Heart left ventricle (tissue), 16 donors: ENCODE measurements at regions not wholly inside any gene's neighbourhood (a gene's known extent, or its start where the extent isn't known, plus 50 kb on each side); places are given as distances from the start of the nearest gene placed in this dataset.

Source experiments
- ATAC-seq, 4 donors: fragments of 200-7000 bp; cut with Tn5 transposase; one replicate each; pipeline ENCODE4 v1.9.1; 2020 to 2022; ENCODE audit warnings: moderate library complexity in 4 of 4, mild to moderate bottlenecking in 3 of 4, moderate number of reproducible peaks in 1 of 4
- DNase-seq, 5 donors: peaks; one replicate each; pipeline ENCODE4 v3.0.0-alpha.2; 2020
- H3K27ac ChIP-seq, 12 donors: fragments of 200-600 bp; sonication (generic) in 4 of 12; one replicate each; pipeline versions ENCODE4 v1.5.0 to v1.8.0; 2016 to 2022; ENCODE audit warnings: mild to moderate bottlenecking in 2 of 12
- H3K27me3 ChIP-seq, 9 donors: fragments of 200-600 bp; sonication (generic) in 2 of 9; one replicate each; pipeline versions ENCODE4 v1.5.1 to v1.8.0; 2016 to 2022; ENCODE audit warnings: mild to moderate bottlenecking in 3 of 9
- H3K36me3 ChIP-seq, 9 donors: fragments of 200-600 bp; sonication (generic) in 2 of 9; one replicate each; pipeline versions ENCODE4 v1.5.0 to v1.8.0; 2018 to 2022; ENCODE audit warnings: mild to moderate bottlenecking in 2 of 9
- H3K4me1 ChIP-seq, 12 donors: fragments of 200-600 bp; sonication (generic) in 4 of 12; one replicate each; pipeline versions ENCODE4 v1.5.0 to v1.8.0; 2016 to 2022; ENCODE audit warnings: mild to moderate bottlenecking in 3 of 12
- H3K4me3 ChIP-seq, 12 donors: fragments of 200-600 bp; sonication (generic) in 4 of 12; one replicate each; pipeline versions ENCODE4 v1.5.0 to v1.8.0; 2017 to 2022; ENCODE audit warnings: mild to moderate bottlenecking in 9 of 12, moderate library complexity in 4 of 12
- H3K9me3 ChIP-seq, 12 donors: fragments of 200-600 bp; sonication (generic) in 4 of 12; one replicate each; pipeline versions ENCODE4 v1.5.0 to v1.8.0; 2016 to 2022; ENCODE audit warnings: mild to moderate bottlenecking in 1 of 12
- POLR2A ChIP-seq, 2 donors: fragments of 450-650 bp; IDR thresholded peaks; one replicate each; pipeline ENCODE4 v1.6.1; 2017; ENCODE audit warnings: antibody characterized with exemption in 2 of 2, mild to moderate bottlenecking in 2 of 2, moderate library complexity in 2 of 2
- WGBS, 4 donors: extraction: QIAGEN DNeasy Blood & Tissue Kit in 2 of 4; methylation state at CpG; one replicate each; pipeline versions ENCODE4 v1.1.5 to v1.1.7; 2013 to 2018; 5-methylcytosine and 5-hydroxymethylcytosine counted together
- intact Hi-C, 10 donors: fragments of 100-400 bp; cut with DNase I; formaldehyde crosslinking; loops; one replicate each; pipeline versions ENCODE4 v1.11.1 to v1.14.2; 2022
- TF ChIP-seq, protein P1 (sequence below), 12 donors: fragments of 200-600 bp; sonication (generic) in 4 of 12; IDR thresholded peaks; one replicate each; pipeline versions ENCODE4 v1.5.0 to v1.8.0; 2018 to 2022; ENCODE audit warnings: antibody characterized with exemption in 12 of 12, mild to moderate bottlenecking in 5 of 12
- donor health status: ischemic (EF 13 %, LVEDD 7.1; RV severe dilation, severe dysfunction).
- donor health status: healthy with polysubstance abuse.
- donor health status: DM: no; HTN: yes; CAD: no.
- donor health status: DM: no; HTN: no; CAD: no.
- donor health status: ischemic (EF 25% LVEDD 6.9; RV normal size, moderate dysfunction).
- donor health status: ischemic (EF 25% LVEDD 5.7; RV mildly dilated, moderate dysfunction).
- donor health status: healthy.
- donor health status: DM: yes; HTN: yes; CAD: no.
- donor health status: ischemic (EF 35%, LVEDD 5.7; RV mildly dilated, moderate dysfunction).
- donor health status: nonischemic (EF 11% LVEDD 7.7; RV severe dilation, severe dysfunction).
- donor health status: DM: yes; HTN: yes; CAD: no.
- donor health status: PGD.
- donor health status: ischemic (EF 29% LVEDD 5.4; RV normal size, mild dysfunction).
- donor health status: nonischemic (EF 23%, LVEDD 6.1; RV moderate dilation, normal function).

DNA sequence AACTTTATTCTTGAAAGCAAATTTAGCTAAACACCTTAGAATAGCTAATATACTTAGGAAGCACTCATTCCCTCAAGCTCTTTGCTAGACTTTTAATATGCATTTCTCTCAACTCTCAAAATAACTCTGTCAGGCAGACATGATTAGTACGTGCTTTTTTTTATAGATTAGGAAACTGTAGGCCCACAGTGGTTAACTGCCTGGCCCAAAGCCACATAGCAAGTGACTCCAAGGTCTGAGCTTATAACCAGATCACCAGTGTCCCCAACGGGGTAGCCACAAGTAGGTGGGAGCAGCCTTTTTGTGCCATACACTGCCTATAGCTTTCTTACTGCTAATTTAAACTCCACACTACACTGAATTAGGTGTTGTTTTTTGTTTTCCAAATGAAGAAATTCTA lies 576.8 kb downstream of the METTL4 start:
- ATAC-seq: no peak

DNA sequence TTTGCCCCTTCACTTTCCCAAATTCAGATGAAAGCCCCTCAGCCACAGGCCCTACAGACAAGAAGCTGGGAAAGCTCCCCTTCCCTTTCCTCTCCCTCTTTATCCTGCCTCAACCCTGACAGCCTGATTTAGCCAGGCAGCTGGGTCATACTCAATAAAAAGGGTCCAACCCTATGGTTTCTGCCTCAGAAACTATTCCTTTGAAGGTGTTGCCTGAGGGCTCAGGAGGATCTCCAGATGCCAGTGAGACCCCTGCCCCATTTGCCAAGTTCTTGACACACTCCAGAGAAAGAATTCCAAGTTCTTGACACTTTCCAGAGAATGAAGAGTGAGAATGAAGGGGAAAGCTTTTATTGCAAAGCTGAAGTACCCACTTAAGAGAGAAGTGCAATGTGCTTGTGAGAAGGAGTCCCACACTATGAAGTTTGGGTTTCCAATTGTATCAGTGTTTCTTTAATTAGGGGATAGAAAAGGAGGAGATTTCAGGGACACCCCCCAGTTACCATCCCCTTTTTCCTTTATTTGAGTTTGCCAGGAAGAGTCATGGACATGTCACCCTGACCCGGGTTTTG lies 576.2 kb downstream of the METTL4 start:
- Histone ChIP-seq H3K4me3 (no peak overlapping the region), H3K27ac (no peak overlapping the region), H3K27me3 (no peaks in the 10 kb centered on the region), H3K4me1 (no peaks in the 10 kb centered on the region), H3K9me3 (no peaks in the 10 kb centered on the region), H3K36me3 (no peaks in the 10 kb centered on the region)
- ATAC-seq (no peak), DNase-seq (no peak)
- 64 to 81% (median 78%) methylated on average over 1 of the region's 1 CpG for WGBS, 4 donors
- intact Hi-C loops: no loop called here
- no peak for TF ChIP-seq POLR2A (IDR thresholded peaks at IDR 0.05)
- TF ChIP-seq, protein P1, sequence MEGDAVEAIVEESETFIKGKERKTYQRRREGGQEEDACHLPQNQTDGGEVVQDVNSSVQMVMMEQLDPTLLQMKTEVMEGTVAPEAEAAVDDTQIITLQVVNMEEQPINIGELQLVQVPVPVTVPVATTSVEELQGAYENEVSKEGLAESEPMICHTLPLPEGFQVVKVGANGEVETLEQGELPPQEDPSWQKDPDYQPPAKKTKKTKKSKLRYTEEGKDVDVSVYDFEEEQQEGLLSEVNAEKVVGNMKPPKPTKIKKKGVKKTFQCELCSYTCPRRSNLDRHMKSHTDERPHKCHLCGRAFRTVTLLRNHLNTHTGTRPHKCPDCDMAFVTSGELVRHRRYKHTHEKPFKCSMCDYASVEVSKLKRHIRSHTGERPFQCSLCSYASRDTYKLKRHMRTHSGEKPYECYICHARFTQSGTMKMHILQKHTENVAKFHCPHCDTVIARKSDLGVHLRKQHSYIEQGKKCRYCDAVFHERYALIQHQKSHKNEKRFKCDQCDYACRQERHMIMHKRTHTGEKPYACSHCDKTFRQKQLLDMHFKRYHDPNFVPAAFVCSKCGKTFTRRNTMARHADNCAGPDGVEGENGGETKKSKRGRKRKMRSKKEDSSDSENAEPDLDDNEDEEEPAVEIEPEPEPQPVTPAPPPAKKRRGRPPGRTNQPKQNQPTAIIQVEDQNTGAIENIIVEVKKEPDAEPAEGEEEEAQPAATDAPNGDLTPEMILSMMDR (IDR thresholded peaks at IDR 0.05): no peak

More for the DNA sequence above, 576.8 kb downstream of the METTL4 start:
- H3K27ac ChIP-seq: no peak overlapping the region
- no peak for TF ChIP-seq POLR2A (IDR thresholded peaks at IDR 0.05)
- TF ChIP-seq, protein P1 (IDR thresholded peaks at IDR 0.05): no peak
- no peaks in the 10 kb centered on the region for H3K4me1 ChIP-seq
- WGBS, 4 donors: 13 to 28% (median 21%) methylated on average over 2 of the region's 2 CpGs
- no peaks in the 10 kb centered on the region for H3K27me3 ChIP-seq
- no peak for DNase-seq
- H3K36me3 ChIP-seq: no peaks in the 10 kb centered on the region
- no peak overlapping the region for H3K4me3 ChIP-seq
- H3K9me3 ChIP-seq: no peaks in the 10 kb centered on the region
- intact Hi-C loops: no loop called here

DNA sequence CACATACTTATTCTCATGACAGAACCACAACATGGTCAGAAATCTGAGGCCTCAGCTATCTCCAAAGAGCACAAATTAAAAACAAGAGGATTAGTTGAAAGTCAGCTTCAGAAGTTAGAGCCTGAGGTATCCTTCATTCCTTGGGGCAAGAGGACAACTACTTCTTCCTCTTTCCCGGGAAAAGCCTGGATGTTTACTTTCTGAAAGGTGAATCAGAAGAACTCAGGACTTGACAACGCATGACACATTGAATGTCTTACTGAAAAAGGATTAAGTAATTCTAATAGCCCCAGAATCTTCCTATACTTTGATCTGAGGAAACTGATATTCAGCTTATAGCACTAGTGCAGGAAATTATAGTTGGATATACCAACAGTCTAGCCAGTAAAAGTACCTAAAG lies 573.2 kb downstream of the METTL4 start:
- WGBS, 4 donors: 77 to 82% (median 81%) methylated on average over 2 of the region's 2 CpGs

DNA sequence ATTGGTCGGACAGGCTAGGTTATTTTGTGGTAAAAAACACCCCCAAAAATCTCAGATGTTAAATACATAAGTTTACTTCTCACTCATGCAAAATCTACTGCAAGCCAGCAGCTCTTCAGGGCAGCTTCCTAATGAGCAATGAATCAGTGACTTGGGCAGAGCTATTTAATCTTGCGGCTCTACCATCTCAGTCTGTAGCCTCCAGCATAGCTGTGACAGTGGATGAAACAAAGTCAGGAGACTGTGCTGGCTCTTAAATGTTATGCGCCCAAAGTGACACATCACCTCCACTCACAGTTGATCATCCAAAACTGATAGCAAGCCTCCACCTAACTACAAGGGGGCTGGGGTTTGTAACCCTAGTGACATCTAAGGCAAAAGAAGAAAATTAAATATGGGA lies 571.9 kb downstream of the METTL4 start:
- WGBS, 4 donors: 82 to 89% (median 86%) methylated on average over 3 of the region's 3 CpGs
- no peaks in the 10 kb centered on the region for H3K27me3 ChIP-seq
- no peaks in the 10 kb centered on the region for H3K9me3 ChIP-seq
- no peak overlapping the region for H3K27ac ChIP-seq
- intact Hi-C loops: no loop called here
- TF ChIP-seq POLR2A (IDR thresholded peaks at IDR 0.05): no peak
- TF ChIP-seq, protein P1 (IDR thresholded peaks at IDR 0.05): no peak
- H3K4me1 ChIP-seq: peaks cover 0 to 3% (median 0%) of the 10 kb centered on the region in 12 donors
- ATAC-seq (no peak), DNase-seq (no peak)
- H3K36me3 ChIP-seq: no peaks in the 10 kb centered on the region
- H3K4me3 ChIP-seq: no peak overlapping the region

More for the DNA sequence above, 573.2 kb downstream of the METTL4 start:
- no peak for ATAC-seq
- no peak for DNase-seq
- H3K9me3 ChIP-seq: no peaks in the 10 kb centered on the region
- no peak overlapping the region for H3K27ac ChIP-seq
- no peak for TF ChIP-seq POLR2A (IDR thresholded peaks at IDR 0.05)
- TF ChIP-seq, protein P1 (IDR thresholded peaks at IDR 0.05): no peak
- no peaks in the 10 kb centered on the region for H3K36me3 ChIP-seq
- no peak overlapping the region for H3K4me3 ChIP-seq
- H3K27me3 ChIP-seq: no peaks in the 10 kb centered on the region
- H3K4me1 ChIP-seq: peaks cover 0 to 3% (median 0%) of the 10 kb centered on the region in 12 donors
- intact Hi-C loops: no loop called here
